ENCODE measurements at regions not wholly inside any gene's neighbourhood (a gene's known extent, or its start where the extent isn't known, plus 50 kb on each side); places are given as distances from the start of the nearest gene placed in this dataset.

DNA sequence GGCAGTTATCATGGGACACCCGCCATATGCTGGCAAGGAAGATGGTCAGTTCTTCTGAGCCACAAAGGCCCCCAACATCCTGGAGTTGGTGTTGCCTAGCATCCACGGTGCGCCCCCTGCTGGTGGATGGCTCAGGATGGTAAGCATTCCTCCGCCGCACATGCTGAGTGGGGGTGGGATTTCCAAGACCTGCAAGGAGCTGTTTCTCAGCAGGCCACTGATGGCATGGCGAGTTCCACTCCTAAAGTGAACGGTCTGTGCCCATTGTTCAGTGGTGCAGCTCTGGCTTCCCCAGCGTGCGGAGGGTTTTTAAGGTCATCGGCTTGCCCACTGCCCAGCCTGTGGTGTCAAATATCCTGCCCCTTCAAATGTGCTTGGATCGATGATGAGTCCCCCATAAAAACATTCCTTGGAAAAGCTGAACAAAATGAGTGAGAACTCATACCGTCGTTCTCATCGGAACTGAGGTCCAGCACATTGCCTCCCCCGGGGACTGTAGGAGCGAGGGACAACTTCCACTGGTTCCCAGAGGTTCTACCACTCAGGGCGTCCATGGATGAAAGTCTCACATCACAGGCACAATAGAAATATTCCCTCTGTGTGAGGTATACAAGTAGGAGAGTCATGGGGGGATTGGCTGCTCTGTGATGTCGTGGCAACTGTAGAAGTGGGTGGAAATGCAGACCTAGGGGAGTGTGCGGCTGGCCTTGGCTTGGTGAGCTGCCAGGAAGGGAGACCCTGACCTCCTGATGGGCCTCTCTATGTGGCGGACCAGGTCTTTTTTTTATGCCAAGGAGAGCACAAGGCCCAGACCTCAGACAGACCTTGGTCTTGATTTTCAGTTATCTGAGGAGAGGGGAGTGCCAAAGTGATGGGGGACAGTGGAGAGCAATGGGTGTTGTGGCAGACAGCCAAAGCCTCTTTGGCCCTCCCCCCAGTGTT is 102.0 kb downstream of the SNRPN start:
- TF ChIP-seq, protein P1, sequence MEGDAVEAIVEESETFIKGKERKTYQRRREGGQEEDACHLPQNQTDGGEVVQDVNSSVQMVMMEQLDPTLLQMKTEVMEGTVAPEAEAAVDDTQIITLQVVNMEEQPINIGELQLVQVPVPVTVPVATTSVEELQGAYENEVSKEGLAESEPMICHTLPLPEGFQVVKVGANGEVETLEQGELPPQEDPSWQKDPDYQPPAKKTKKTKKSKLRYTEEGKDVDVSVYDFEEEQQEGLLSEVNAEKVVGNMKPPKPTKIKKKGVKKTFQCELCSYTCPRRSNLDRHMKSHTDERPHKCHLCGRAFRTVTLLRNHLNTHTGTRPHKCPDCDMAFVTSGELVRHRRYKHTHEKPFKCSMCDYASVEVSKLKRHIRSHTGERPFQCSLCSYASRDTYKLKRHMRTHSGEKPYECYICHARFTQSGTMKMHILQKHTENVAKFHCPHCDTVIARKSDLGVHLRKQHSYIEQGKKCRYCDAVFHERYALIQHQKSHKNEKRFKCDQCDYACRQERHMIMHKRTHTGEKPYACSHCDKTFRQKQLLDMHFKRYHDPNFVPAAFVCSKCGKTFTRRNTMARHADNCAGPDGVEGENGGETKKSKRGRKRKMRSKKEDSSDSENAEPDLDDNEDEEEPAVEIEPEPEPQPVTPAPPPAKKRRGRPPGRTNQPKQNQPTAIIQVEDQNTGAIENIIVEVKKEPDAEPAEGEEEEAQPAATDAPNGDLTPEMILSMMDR (IDR thresholded peaks at IDR 0.05; ENCODE audit: control insufficient read depth, insufficient read depth, low read depth, low read length, missing control alignments) = no peak
- no peak for DNase-seq (ENCODE audit: low read depth)
- no peak overlapping the region for H3K4me3 ChIP-seq (ENCODE audit: control insufficient read depth, low read depth, low read length)

DNA sequence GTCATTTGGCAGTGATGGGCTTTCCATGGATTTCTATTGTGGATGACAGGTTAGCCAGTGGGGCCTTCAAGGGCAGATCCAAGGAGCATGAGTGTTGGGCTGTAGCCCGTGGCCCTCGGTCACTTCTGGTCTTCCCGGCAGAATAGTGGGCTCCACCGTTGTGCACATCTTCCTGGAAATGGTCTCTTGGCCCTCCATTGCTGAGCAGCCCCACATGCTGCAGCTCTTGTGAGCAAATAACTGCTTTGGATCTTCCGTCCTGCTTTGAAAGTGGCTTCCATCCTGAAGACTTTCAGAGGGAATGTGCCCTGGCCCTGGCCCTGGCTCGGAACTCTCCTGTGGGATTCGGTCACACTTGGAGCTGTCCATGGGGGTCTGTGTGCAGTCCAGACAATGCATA is 102.8 kb downstream of the SNRPN start:
- TF ChIP-seq, protein P1 (IDR thresholded peaks at IDR 0.05; ENCODE audit: control insufficient read depth, insufficient read depth, low read depth, low read length, missing control alignments) = no peak
- DNase-seq (ENCODE audit: low read depth) = no peak
- no peak overlapping the region for H3K4me3 ChIP-seq (ENCODE audit: control insufficient read depth, low read depth, low read length)

DNA sequence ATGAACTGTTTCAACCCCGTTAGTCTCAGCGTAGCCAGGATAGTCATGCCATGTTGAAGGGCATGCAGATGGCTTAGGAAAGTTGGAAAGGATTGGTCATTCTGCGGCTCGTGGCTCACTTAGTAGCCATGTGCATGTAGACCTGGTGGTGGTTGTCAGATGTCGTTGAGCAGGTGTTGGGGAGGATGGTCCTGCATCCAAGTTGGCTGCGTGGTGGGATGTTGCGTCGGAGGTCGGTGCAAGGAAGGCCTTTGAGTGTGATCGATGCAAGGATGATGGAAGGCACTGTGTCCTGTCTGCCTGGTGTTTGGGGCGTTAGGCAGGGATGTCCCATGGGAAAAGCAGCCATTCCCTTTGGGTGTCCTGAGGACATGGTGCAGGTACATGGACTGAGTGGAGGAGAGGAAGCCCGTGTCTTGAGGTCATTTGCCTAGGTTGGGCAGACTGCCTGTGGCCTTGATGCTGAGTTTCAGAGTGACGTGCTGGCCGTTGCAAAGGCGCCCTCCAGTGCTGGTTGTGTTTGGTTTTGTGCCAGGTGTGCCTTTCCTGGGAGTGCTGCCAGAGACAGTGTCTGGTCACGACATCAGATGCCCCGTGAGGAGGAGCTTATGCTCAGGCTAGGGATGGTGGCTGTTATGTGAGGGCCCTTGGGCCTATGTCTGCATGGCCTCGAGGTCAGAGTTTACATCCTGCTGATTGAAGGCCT is 103.4 kb downstream of the SNRPN start:
- no peak for DNase-seq (ENCODE audit: low read depth)
- TF ChIP-seq, protein P1 (IDR thresholded peaks at IDR 0.05; ENCODE audit: control insufficient read depth, insufficient read depth, low read depth, low read length, missing control alignments) = no peak
- H3K4me3 ChIP-seq (ENCODE audit: control insufficient read depth, low read depth, low read length) = no peak overlapping the region

DNA sequence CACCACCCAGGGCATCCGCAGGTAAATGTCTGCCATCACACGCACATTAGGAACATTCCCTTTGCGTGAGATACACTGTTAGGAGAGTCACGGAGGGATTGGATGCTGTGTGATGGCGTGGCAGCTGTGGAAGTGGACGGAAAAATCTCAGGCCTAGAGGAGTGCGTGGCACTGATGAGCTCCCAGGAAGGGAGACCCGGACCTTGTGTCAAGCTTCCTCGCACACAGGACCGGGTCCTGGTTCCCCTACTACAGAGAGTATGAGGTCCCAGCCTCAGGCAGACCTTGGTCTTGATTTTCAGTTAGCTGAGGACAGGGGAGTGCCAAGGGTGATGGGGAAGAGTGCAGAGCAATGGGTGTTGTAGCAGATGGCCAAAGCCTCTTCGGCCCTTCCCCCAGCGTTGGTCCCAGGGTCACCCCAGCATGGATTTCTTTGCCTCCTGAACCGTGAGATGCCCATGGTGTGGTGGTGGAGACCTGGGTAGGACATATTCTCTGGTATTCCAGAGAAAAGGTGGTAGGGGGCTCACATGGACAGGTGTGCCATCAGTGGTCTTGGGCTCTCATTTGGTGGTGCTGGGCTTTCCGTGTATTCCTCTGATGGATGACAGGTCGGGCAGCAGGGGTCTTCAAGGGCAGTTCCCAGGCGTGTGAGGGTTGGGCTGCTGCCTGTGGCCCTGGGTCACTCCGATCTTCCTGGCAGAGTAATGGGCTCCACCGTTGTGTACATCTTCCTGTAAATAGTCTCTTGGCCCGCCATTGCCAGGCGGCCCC is 105.1 kb downstream of the SNRPN start:
- TF ChIP-seq, protein P1 (IDR thresholded peaks at IDR 0.05; ENCODE audit: control insufficient read depth, insufficient read depth, low read depth, low read length, missing control alignments) = no peak
- no peak overlapping the region for H3K4me3 ChIP-seq (ENCODE audit: control insufficient read depth, low read depth, low read length)

DNA sequence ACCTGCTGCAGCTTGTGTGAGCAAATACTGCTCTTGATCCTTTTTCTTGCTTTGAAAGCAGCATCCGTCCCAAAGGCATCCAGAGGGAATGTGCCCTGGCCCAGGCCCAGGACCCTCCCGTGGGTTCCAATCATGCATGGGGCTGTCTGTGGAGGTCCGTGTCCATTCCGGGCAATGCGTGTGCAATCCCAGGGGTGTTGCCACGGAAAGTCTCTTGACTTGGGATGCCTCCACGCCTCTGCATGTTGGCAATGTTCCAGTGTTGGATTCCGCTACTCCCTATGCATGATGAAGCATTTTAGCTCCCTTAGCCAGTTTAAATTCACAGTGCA is 105.7 kb downstream of the SNRPN start:
- TF ChIP-seq, protein P1 (IDR thresholded peaks at IDR 0.05; ENCODE audit: control insufficient read depth, insufficient read depth, low read depth, low read length, missing control alignments) = no peak
- no peak for DNase-seq (ENCODE audit: low read depth)
- no peak overlapping the region for H3K4me3 ChIP-seq (ENCODE audit: control insufficient read depth, low read depth, low read length)

More for the DNA sequence above, 105.1 kb downstream of the SNRPN start:
- DNase-seq (ENCODE audit: low read depth) = no peak

DNA sequence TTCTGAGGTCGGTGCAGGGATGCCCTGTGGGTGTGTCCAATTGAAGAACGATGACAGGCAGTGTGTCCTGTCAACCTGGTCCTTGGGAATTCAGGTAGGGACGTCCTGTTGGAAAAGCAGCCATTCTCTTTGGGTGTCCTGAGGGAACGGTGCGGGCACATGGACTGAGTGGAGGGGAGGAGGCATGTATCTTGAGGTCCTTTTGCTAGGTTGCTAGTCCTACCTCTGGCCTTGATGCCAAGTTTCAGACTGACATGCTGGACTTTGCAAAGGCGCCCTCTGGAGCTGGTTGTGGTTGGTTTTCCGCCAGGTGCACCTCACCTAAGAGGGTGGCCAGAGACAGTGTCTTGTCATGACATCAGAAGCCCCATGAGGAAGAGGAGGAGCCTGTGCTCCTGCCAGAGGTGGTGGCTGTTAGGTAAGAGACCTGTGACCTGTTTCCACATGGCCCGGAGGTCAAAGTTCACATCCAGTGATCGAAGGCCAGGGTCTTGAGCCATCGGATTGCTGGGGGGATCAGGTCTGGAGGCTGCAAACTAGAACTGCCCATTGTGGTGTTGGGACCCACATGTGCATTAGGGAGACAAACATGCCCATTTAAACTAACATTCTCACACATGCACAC is 106.3 kb downstream of the SNRPN start:
- TF ChIP-seq, protein P1 (IDR thresholded peaks at IDR 0.05; ENCODE audit: control insufficient read depth, insufficient read depth, low read depth, low read length, missing control alignments) = no peak
- no peak overlapping the region for H3K4me3 ChIP-seq (ENCODE audit: control insufficient read depth, low read depth, low read length)
- DNase-seq (ENCODE audit: low read depth) = no peak
